GM12891 (cell line): ENCODE measurements at regions not wholly inside any gene's neighbourhood (a gene's known extent, or its start where the extent isn't known, plus 50 kb on each side); places are given as distances from the start of the nearest gene placed in this dataset.

Source experiments
- SPI1 ChIP-seq: IDR thresholded peaks from 2 replicates; pipeline ENCODE4 v1.6.1; 2011; ENCODE audit warnings: low read depth, low read length, control low read depth
- TAF1 ChIP-seq: IDR thresholded peaks from 2 replicates; pipeline ENCODE4 v1.6.1; 2011; ENCODE audit warnings: low read depth, low read length, control low read depth

DNA sequence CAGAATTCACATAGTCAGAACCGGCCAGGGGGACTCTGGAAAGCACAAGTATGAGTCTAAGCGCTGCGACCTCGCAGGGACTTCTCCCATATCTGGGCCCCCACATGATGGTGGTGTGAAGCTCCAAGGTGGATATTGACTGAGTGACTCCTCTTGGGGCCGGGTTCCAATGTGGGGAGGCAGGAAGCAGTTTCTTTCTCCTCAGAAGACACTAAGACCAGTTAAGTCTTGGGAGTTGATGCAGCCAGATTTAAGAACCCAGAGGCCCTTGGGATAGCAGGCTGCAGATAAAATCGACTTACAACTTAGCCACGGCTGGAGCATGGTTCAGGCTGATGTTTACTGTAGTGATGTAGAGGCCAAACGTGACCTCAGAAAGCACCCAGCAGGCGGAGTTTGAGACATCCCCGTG lies 55.4 kb upstream of the KLF13 start:
- TF ChIP-seq SPI1, result no peak
- no peak for TF ChIP-seq TAF1
